ENCODE measurements at regions not wholly inside any gene's neighbourhood (a gene's known extent, or its start where the extent isn't known, plus 50 kb on each side); places are given as distances from the start of the nearest gene placed in this dataset.

GRCh38 chr7:57204411-57204811 is 72.2 kb upstream of the ZNF479 start:
- no peak for DNase-seq (ENCODE audit: low spot score)
- TF ChIP-seq, protein P1, sequence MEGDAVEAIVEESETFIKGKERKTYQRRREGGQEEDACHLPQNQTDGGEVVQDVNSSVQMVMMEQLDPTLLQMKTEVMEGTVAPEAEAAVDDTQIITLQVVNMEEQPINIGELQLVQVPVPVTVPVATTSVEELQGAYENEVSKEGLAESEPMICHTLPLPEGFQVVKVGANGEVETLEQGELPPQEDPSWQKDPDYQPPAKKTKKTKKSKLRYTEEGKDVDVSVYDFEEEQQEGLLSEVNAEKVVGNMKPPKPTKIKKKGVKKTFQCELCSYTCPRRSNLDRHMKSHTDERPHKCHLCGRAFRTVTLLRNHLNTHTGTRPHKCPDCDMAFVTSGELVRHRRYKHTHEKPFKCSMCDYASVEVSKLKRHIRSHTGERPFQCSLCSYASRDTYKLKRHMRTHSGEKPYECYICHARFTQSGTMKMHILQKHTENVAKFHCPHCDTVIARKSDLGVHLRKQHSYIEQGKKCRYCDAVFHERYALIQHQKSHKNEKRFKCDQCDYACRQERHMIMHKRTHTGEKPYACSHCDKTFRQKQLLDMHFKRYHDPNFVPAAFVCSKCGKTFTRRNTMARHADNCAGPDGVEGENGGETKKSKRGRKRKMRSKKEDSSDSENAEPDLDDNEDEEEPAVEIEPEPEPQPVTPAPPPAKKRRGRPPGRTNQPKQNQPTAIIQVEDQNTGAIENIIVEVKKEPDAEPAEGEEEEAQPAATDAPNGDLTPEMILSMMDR (IDR thresholded peaks at IDR 0.05), result no peak
- Histone ChIP-seq H3K4me3 (no peak overlapping the region), H3K27ac (no peak overlapping the region)

DNA sequence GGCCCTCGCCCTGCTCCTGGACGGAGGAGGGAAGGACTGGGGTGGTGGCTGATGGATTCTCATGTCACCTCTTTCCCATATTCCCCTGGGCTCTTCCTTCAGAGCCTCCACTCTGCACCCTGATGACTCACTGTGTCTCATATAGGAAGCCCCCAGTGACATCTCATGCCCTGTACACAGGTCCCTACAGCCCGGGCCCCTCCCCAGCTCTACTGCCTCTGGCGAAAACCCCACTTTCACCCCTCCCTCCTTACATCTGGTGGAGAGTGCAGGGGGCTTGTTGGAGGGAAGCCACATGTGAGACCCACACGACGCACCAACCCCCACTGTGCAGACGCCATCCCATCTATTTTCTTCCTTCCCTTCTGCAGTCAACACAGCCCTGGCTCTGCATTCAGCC is 72.8 kb upstream of the ZNF479 start:
- Histone ChIP-seq H3K27ac (no peak overlapping the region), H3K4me3 (no peak overlapping the region)
- no peak for DNase-seq (ENCODE audit: low spot score)
- TF ChIP-seq, protein P1 (IDR thresholded peaks at IDR 0.05), result no peak

- H3K27ac ChIP-seq, result no peak overlapping the region
These were observed 75.6 kb upstream of the ZNF479 start for GRCh38 chr7:57207836-57208235.

GRCh38 chr7:57210212-57210611 is 78.0 kb upstream of the ZNF479 start:
- no peak overlapping the region for H3K4me3 ChIP-seq
- no peak overlapping the region for H3K27ac ChIP-seq
- no peak for DNase-seq (ENCODE audit: low spot score)
- TF ChIP-seq, protein P1 (IDR thresholded peaks at IDR 0.05), result no peak

More at GRCh38 chr7:57207836-57208235, 75.6 kb upstream of the ZNF479 start:
- H3K4me3 ChIP-seq, result no peak overlapping the region
- TF ChIP-seq, protein P1 (IDR thresholded peaks at IDR 0.05), result no peak
- DNase-seq (ENCODE audit: low spot score), result no peak

DNA sequence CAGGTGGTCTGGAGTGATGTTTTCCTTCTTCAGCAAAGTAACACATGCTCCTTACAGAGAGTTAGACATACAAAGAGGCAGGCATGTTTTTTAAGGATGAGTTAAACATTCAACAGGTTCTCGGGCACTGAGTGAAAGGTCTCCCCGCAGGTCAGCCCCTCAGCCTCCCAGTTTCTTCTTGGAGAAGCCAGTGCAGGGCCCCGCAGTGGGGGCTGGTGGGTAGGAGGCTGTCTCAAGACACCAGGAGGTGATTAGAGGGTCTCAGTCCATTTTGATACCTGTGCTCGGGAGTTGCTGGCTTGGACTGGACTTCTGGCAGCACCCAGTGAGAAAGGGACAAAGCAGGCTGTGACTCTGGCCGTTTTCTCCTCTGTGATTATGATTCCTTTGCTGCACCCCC is 78.6 kb upstream of the ZNF479 start:
- TF ChIP-seq, protein P1 (IDR thresholded peaks at IDR 0.05), result no peak
- Histone ChIP-seq H3K4me3 (no peak overlapping the region), H3K27ac (no peak overlapping the region)
- no peak for DNase-seq (ENCODE audit: low spot score)

DNA sequence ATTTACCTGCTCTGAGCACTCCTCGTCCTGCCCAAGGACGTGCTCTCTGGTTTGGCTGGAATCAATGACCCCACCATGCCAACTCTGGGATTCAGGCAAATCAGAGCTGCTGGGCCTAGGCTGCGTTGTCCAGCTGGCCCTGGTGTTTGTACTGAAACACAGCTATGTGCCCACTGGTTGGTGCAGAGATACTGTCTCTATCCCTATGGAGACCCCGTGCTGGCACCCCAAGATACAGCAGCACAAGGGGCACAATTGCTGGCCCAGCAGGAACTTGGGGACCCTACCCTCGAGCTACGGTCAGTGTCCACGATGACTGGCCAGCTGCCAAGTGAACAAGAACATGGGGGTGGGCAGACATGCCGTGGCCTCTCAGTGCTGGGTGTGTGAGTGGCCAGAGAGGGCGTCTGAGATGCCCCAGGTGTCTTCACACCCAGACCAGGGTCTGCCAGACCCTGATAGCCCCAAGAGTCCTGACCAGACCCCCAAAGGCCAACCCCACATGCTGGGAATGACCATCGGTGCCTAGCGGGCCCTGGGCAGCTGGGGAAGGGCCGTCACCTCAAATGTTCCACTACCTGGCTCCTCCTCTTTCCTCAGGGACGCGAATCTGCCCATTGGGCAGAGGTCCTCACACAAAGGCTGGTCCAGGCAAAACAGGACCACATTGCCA is 79.3 kb upstream of the ZNF479 start:
- DNase-seq (ENCODE audit: low spot score), result no peak

DNA sequence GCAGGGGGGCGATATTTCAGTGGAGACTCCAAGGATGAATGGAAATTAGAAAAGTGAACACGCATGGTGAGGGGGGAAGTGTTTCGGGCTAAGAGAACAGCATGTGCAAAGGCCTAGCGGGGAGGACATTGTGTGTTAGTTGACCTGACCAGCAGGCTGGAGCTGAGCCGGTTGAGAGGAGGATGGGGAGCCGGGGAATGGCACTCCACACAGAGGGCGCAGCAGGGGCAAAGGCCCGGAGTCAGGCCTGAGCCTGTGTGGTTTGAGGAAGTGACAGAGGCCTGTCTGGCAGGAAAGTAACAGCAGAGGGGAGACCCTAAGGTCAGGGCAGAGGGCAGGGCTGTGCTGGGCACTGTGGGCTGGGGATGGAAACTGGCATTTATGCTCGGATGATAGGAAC is 83.2 kb upstream of the ZNF479 start:
- Histone ChIP-seq H3K4me3 (no peak overlapping the region), H3K27ac (no peak overlapping the region)
- TF ChIP-seq, protein P1 (IDR thresholded peaks at IDR 0.05), result no peak
- DNase-seq (ENCODE audit: low spot score), result no peak

More for the DNA sequence above, 79.3 kb upstream of the ZNF479 start:
- TF ChIP-seq, protein P1 (IDR thresholded peaks at IDR 0.05), result no peak
- Histone ChIP-seq H3K4me3 (no peak overlapping the region), H3K27ac (no peak overlapping the region)

Measured in coronary artery (tissue), 2 donors.